HEK293 (cell line): ENCODE measurements at regions not wholly inside any gene's neighbourhood (a gene's known extent, or its start where the extent isn't known, plus 50 kb on each side); places are given as distances from the start of the nearest gene placed in this dataset.

Source experiments
- CTCF ChIA-PET: fragments of 350-600 bp; formaldehyde crosslinking; extraction: SDS; loops from one replicate; lab custom pipeline; 2021; ENCODE audit warnings: antibody characterized with exemption; lab: Yijun Ruan, JAX
- POLR2A ChIA-PET: fragments of 300-600 bp; formaldehyde crosslinking; extraction: SDS; loops from one replicate; lab custom pipeline; 2020; ENCODE audit warnings: antibody characterized with exemption, inconsistent platforms; lab: Yijun Ruan, JAX
- H3K27ac ChIP-seq: fragments of 200-500 bp; sonication (Bioruptor generic); 2 replicates; pipeline ENCODE4 v1.5.1; 2014; ENCODE audit warnings: low read depth, low read length, control low read depth, inconsistent platforms; ENCODE audit errors: extremely low read depth
- H3K36me3 ChIP-seq, 2 experiments: fragments of 200-500 bp in 1 of 2; sonication (Bioruptor generic) in 1 of 2; 1 replicate in 1 of 2; 2 replicates in 1 of 2; pipeline ENCODE4 v1.5.1; 2014 to 2017; ENCODE audit warnings: inconsistent platforms in 2 of 2, low read length in 2 of 2; ENCODE audit not compliant: control insufficient read depth in 2 of 2, insufficient read depth in 1 of 2
- H3K4me1 ChIP-seq: fragments of 200-500 bp; sonication (Bioruptor generic); 2 replicates; pipeline ENCODE4 v1.5.1; 2014; ENCODE audit warnings: mild to moderate bottlenecking, low read length, inconsistent platforms; ENCODE audit not compliant: control insufficient read depth, insufficient read depth
- H3K4me3 ChIP-seq: 2 replicates; pipeline ENCODE4 v1.5.1; 2011; ENCODE audit warnings: low read depth, mild to moderate bottlenecking, control low read depth, low read length, moderate library complexity
- H3K9me3 ChIP-seq: fragments of 200-500 bp; sonication (Bioruptor generic); 2 replicates; pipeline ENCODE4 v1.5.1; 2014; ENCODE audit warnings: low read depth, low read length, inconsistent platforms; ENCODE audit not compliant: control insufficient read depth, insufficient read depth
- KLF16 ChIP-seq: fragments of 450-650 bp; formaldehyde crosslinking; IDR thresholded peaks from 2 replicates; pipeline ENCODE4 v1.5.1; 2017; ENCODE audit warnings: missing biosample characterization, missing genetic modification characterization
- KLF9 ChIP-seq: fragments of 450-650 bp; formaldehyde crosslinking; IDR thresholded peaks from 2 replicates; pipeline ENCODE4 v1.5.1; 2016; ENCODE audit warnings: missing biosample characterization, missing genetic modification characterization, low read depth
- ZFP69B ChIP-seq: fragments of 450-650 bp; formaldehyde crosslinking; IDR thresholded peaks from 2 replicates; pipeline ENCODE4 v1.5.1; 2016; ENCODE audit warnings: missing biosample characterization, missing genetic modification characterization
- ZNF202 ChIP-seq: fragments of 450-650 bp; formaldehyde crosslinking; IDR thresholded peaks from 2 replicates; pipeline ENCODE4 v1.5.1; 2016; ENCODE audit warnings: missing biosample characterization, missing genetic modification characterization, borderline replicate concordance
- ZNF366 ChIP-seq: fragments of 450-650 bp; formaldehyde crosslinking; conservative IDR thresholded peaks from 2 replicates; pipeline ENCODE4 v1.5.1; 2016; ENCODE audit warnings: missing biosample characterization, missing genetic modification characterization
- ZNF404 ChIP-seq: fragments of 450-650 bp; formaldehyde crosslinking; IDR thresholded peaks from 2 replicates; pipeline ENCODE4 v1.5.1; 2017; ENCODE audit warnings: missing biosample characterization, missing genetic modification characterization
- ZNF433 ChIP-seq: fragments of 450-650 bp; formaldehyde crosslinking; IDR thresholded peaks from 2 replicates; pipeline ENCODE4 v1.5.1; 2016; ENCODE audit warnings: missing biosample characterization, missing genetic modification characterization, low read depth
- ZNF544 ChIP-seq: fragments of 450-650 bp; formaldehyde crosslinking; IDR thresholded peaks from 2 replicates; pipeline ENCODE4 v1.5.0; 2017; ENCODE audit warnings: missing biosample characterization, missing genetic modification characterization
- ZNF560 ChIP-seq: fragments of 450-650 bp; formaldehyde crosslinking; IDR thresholded peaks from 2 replicates; pipeline ENCODE4 v1.5.1; 2017; ENCODE audit warnings: missing biosample characterization, missing genetic modification characterization, borderline replicate concordance
- ZNF621 ChIP-seq: fragments of 450-650 bp; formaldehyde crosslinking; IDR thresholded peaks from 2 replicates; pipeline ENCODE4 v1.5.1; 2017; ENCODE audit warnings: missing biosample characterization, missing genetic modification characterization
- ZNF660 ChIP-seq: fragments of 450-650 bp; IDR thresholded peaks from 2 replicates; pipeline ENCODE4 v1.5.1; 2018; ENCODE audit warnings: missing biosample characterization, mild to moderate bottlenecking, missing genetic modification characterization
- ZNF677 ChIP-seq: fragments of 450-650 bp; IDR thresholded peaks from 2 replicates; pipeline ENCODE4 v1.5.0; 2018; ENCODE audit warnings: missing biosample characterization, mild to moderate bottlenecking, missing genetic modification characterization, moderate library complexity
- ZNF747 ChIP-seq: fragments of 450-650 bp; formaldehyde crosslinking; IDR thresholded peaks from 2 replicates; pipeline ENCODE4 v1.5.1; 2016; ENCODE audit warnings: missing biosample characterization, missing genetic modification characterization
- ZNF777 ChIP-seq: fragments of 450-650 bp; formaldehyde crosslinking; IDR thresholded peaks from 2 replicates; pipeline ENCODE4 v1.5.1; 2017; ENCODE audit warnings: missing biosample characterization, missing genetic modification characterization, borderline replicate concordance
- ZNF830 ChIP-seq: fragments of 450-650 bp; IDR thresholded peaks from 2 replicates; pipeline ENCODE4 v1.5.0; 2018; ENCODE audit warnings: missing biosample characterization, missing genetic modification characterization, low read depth, mild to moderate bottlenecking, moderate library complexity
- TF ChIP-seq, protein P1 (sequence below): fragments of 450-650 bp; IDR thresholded peaks from 2 replicates; pipeline ENCODE4 v1.5.1; 2018; ENCODE audit warnings: missing biosample characterization, mild to moderate bottlenecking, missing genetic modification characterization
- TF ChIP-seq, protein P2 (sequence below): fragments of 450-650 bp; formaldehyde crosslinking; IDR thresholded peaks from 2 replicates; pipeline ENCODE4 v1.5.1; 2017; ENCODE audit warnings: missing biosample characterization, missing genetic modification characterization
- TF ChIP-seq, protein P3 (sequence below): fragments of 450-650 bp; formaldehyde crosslinking; IDR thresholded peaks from 2 replicates; pipeline ENCODE4; 2016; ENCODE audit warnings: missing biosample characterization, missing genetic modification characterization
- TF ChIP-seq, protein P4 (sequence below): fragments of 450-650 bp; formaldehyde crosslinking; IDR thresholded peaks from 2 replicates; pipeline ENCODE4 v1.5.1; 2017; ENCODE audit warnings: missing biosample characterization, missing genetic modification characterization
- TF ChIP-seq, protein P5 (sequence below): fragments of 450-650 bp; formaldehyde crosslinking; IDR thresholded peaks from 2 replicates; pipeline ENCODE4 v1.5.1; 2016; ENCODE audit warnings: missing biosample characterization, missing genetic modification characterization

DNA sequence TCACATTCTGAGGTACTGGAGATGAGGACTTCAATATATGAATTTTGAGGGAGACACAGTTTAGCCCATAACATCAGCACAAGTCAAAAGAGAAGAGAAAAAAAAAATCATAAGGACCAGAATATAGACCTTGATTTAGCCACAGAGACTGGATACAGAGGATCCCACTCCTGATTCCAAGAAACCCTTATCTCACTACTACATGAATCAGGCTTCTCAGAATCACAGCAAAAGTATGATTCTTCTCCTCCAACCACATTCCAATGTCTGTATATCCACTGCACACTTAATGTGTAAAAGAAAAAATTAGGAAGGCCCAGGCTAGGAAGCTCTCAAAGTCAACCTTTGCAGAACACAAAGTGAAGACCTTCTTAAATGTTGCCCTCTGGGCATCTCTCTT is 610.9 kb downstream of the DTWD2 start (continued):
- TF ChIP-seq, protein P1, sequence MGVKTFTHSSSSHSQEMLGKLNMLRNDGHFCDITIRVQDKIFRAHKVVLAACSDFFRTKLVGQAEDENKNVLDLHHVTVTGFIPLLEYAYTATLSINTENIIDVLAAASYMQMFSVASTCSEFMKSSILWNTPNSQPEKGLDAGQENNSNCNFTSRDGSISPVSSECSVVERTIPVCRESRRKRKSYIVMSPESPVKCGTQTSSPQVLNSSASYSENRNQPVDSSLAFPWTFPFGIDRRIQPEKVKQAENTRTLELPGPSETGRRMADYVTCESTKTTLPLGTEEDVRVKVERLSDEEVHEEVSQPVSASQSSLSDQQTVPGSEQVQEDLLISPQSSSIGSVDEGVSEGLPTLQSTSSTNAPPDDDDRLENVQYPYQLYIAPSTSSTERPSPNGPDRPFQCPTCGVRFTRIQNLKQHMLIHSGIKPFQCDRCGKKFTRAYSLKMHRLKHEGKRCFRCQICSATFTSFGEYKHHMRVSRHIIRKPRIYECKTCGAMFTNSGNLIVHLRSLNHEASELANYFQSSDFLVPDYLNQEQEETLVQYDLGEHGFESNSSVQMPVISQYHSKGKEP (tag by site-specific recombination) = no peak
- TF ChIP-seq KLF9 (tag by site-specific recombination) (no peak), ZNF202 (no peak), ZNF621 (tag by site-specific recombination) (no peak), ZNF404 (tag by site-specific recombination) (no peak)
- TF ChIP-seq, protein P2, sequence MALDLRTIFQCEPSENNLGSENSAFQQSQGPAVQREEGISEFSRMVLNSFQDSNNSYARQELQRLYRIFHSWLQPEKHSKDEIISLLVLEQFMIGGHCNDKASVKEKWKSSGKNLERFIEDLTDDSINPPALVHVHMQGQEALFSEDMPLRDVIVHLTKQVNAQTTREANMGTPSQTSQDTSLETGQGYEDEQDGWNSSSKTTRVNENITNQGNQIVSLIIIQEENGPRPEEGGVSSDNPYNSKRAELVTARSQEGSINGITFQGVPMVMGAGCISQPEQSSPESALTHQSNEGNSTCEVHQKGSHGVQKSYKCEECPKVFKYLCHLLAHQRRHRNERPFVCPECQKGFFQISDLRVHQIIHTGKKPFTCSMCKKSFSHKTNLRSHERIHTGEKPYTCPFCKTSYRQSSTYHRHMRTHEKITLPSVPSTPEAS (tag by site-specific recombination) = no peak

DNA sequence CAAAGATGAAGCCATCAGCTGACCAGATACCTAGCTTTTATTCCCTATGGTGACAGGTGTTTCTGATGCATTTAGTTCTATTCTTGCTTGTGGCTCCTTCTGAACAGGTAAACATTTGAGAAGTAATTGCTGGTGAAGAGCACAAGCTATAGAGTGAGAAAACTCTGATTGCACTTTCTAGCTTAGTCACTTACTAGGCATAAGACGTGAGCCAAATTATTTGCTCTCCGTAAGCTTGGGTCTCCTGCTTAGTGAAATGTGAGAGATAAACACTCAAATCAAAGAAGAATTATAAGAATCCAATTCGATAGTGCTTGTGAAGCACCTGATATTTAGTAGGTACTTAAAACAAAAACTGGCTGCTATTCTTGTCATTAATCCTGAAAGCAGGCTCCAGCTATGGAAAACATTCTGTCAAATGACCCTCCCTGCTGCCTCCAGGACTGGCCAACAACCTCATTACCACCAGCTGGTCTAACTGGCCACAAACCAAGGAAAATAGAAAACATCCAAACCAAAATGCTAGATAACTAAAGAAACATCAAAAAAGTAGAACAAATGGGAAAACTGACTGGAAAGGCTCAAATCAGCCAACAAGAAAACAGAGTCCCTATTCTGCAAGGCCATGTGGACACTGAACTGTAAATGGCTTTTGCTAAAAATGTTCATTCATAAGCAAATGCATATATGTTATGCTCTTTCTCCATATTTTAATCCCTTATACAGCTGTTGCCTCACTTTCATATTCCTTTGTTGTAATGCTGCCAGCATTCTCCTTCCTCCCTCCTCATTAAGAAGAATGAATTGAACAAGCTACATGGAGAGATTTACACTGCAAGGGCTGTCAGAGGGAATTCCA is 616.1 kb downstream of the DTWD2 start:
- ChIA-PET CTCF (no interaction called here), POLR2A (no interaction called here)
- Histone ChIP-seq H3K27ac (no peak overlapping the region), H3K4me1 (no peaks in the 10 kb centered on the region), H3K4me3 (no peak overlapping the region), H3K36me3 (no peaks in the 10 kb centered on the region), H3K9me3 (no peaks in the 10 kb centered on the region)
- no peak for TF ChIP-seq ZNF560 (tag by site-specific recombination)
- TF ChIP-seq ZNF433 (tag by site-specific recombination) = no peak
- TF ChIP-seq ZNF660 (tag by site-specific recombination) = no peak
- TF ChIP-seq ZNF366 = no peak
- no peak for TF ChIP-seq ZNF777
- TF ChIP-seq, protein P3, sequence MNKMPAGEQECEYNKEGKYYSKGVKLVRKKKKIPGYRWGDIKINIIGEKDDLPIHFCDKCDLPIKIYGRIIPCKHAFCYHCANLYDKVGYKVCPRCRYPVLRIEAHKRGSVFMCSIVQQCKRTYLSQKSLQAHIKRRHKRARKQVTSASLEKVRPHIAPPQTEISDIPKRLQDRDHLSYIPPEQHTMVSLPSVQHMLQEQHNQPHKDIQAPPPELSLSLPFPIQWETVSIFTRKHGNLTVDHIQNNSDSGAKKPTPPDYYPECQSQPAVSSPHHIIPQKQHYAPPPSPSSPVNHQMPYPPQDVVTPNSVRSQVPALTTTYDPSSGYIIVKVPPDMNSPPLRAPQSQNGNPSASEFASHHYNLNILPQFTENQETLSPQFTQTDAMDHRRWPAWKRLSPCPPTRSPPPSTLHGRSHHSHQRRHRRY (tag by site-specific recombination) = no peak
- no peak for TF ChIP-seq ZNF677
- TF ChIP-seq ZNF830 = no peak
- TF ChIP-seq ZNF747 = no peak
- TF ChIP-seq, protein P4, sequence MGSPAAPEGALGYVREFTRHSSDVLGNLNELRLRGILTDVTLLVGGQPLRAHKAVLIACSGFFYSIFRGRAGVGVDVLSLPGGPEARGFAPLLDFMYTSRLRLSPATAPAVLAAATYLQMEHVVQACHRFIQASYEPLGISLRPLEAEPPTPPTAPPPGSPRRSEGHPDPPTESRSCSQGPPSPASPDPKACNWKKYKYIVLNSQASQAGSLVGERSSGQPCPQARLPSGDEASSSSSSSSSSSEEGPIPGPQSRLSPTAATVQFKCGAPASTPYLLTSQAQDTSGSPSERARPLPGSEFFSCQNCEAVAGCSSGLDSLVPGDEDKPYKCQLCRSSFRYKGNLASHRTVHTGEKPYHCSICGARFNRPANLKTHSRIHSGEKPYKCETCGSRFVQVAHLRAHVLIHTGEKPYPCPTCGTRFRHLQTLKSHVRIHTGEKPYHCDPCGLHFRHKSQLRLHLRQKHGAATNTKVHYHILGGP = no peak
- TF ChIP-seq KLF16 = no peak
- TF ChIP-seq, protein P5, sequence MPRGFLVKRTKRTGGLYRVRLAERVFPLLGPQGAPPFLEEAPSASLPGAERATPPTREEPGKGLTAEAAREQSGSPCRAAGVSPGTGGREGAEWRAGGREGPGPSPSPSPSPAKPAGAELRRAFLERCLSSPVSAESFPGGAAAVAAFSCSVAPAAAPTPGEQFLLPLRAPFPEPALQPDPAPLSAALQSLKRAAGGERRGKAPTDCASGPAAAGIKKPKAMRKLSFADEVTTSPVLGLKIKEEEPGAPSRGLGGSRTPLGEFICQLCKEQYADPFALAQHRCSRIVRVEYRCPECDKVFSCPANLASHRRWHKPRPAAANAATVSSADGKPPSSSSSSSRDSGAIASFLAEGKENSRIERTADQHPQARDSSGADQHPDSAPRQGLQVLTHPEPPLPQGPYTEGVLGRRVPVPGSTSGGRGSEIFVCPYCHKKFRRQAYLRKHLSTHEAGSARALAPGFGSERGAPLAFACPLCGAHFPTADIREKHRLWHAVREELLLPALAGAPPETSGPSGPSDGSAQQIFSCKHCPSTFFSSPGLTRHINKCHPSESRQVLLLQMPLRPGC (tag by site-specific recombination) = no peak
- TF ChIP-seq ZFP69B (tag by site-specific recombination) = no peak
- no peak for TF ChIP-seq ZNF544
